Activated CD4-positive, alpha-beta memory T cell treated with anti-CD3 and anti-CD28 coated beads for 36 hours (primary cell): ENCODE measurements at regions not wholly inside any gene's neighbourhood (a gene's known extent, or its start where the extent isn't known, plus 50 kb on each side); places are given as distances from the start of the nearest gene placed in this dataset.

Source experiments
- CTCF ChIA-PET: fragments of 350-600 bp; sonication (Branson Sonifier 250); formaldehyde crosslinking; loops from one replicate; lab custom pipeline; 2021; ENCODE audit warnings: antibody characterized with exemption, inconsistent platforms; lab: Charles Lee
- POLR2A ChIA-PET: fragments of 350-600 bp; sonication (Branson Sonifier 250); formaldehyde crosslinking; loops from one replicate; lab custom pipeline; 2021; ENCODE audit warnings: antibody characterized with exemption; lab: Charles Lee
- DNase-seq: peaks from one replicate; pipeline ENCODE4 v3.0.0-alpha.2; 2020
- H3K27ac Mint-ChIP-seq: one replicate; pipeline ENCODE4 v1.8.0; 2021; ENCODE audit warnings: mixed read lengths
- H3K27me3 Mint-ChIP-seq: one replicate; pipeline ENCODE4 v1.8.0; 2021; ENCODE audit warnings: mixed read lengths
- H3K36me3 Mint-ChIP-seq: one replicate; pipeline ENCODE4 v1.8.0; 2021; ENCODE audit warnings: mixed read lengths
- H3K4me1 Mint-ChIP-seq: one replicate; pipeline ENCODE4 v1.8.0; 2021; ENCODE audit warnings: low read depth, mixed read lengths
- H3K4me3 Mint-ChIP-seq: one replicate; pipeline ENCODE4 v1.8.0; 2021; ENCODE audit warnings: mild to moderate bottlenecking, mixed read lengths
- H3K9me3 Mint-ChIP-seq: one replicate; pipeline ENCODE4 v1.8.0; 2021; ENCODE audit warnings: mixed read lengths
- intact Hi-C: fragments of 100-400 bp; cut with micrococcal nuclease; formaldehyde crosslinking; loops from one replicate; pipeline ENCODE4 v1.15.1; 2023

DNA sequence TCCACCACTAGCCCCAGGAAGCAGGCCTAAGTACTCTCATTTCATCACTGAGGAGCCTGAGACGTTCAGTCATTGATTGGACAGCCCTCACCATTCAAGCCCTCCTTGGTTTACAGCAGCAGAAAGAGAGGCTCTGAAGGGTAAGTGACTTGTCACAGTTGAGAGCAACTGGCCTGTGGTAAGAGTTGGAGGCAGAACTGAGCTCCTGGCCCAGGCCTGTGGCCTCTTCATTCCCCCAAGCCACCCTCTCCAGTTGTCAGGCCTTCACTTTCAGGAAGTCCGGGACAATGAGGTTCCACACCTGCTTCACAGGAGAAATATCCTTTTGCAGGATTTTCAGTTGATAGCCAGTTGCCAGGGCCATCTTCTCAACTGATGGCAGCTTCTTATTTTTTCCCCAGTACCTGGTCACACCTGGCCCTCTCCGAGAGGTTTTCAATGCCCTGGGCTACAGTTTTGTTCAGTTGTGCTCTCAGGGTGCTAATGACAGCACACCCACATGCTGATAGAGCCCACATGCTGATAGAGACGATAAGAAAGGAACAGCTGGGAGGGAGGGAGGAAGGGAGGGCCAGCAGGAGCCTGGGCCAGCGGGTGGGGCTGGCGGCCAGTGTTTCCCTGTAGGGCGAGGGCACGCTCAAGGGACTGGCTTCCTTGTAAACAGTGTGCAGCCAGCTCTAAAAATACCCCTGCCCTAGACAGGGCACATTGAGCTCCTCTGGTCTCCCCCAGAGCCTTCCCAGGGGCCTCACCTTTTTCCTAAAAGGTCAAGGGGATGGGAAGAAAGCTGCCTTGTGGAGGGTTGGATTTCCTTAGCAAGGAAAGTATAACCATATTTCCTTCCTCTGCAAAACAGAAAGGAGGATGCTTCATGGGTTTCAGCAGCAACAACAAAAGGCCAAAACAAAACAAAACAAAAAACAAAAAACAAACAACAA, 112.7 kb upstream of the JUN start:
- POLR2A ChIA-PET = interaction anchor here (0.7 kb wide), 1 partner anchor 78 kb away, joined by 3 read pairs; no protein-coding TSS in a partner anchor
- CTCF ChIA-PET = no interaction called here

DNA sequence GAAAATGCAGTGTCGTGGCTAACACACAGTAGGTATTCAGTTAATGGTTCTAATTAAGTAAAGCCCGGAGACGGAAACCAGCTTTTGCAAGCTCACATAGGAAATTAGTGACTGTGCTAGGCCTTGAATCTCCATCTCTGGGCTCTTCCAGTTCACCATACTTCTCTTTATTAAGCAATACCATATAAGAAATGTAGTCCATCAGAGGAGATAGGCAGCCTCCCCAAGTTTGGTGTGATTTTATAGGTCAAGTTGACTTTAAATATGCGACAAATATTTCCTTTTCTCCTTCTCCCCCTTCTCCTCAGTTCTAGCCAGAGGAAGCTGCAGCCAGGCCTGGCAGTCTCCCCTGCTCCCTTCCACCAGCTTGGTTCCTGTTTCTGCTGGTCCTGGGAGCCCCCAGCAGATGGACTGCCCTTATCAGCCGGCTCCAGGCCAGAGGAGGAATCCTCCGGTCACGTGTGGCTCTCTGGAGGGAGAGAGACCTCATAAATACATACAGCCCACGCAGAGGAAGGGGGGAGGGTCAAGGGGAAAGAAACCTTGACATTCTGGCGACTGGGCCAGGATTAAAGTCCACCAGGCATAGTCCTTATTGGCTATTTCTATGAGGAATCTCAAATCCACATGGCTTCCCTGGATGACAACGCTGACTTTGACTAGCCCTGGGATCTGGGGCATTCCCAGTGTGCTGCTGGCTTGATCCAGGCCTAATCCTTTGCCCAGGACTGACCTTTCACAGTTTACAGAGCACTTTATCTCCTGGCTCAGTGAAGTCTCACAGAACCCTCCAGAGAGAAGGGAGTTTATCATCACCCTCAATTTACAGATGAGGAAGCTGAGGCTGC, 115.1 kb upstream of the JUN start:
- Mint-ChIP-seq H3K9me3 (no peaks in the 10 kb centered on the region), H3K4me1 (peaks cover 10% of the 10 kb centered on the region), H3K36me3 (no peaks in the 10 kb centered on the region), H3K4me3 (no peak overlapping the region), H3K27me3 (no peaks in the 10 kb centered on the region), H3K27ac (no peak overlapping the region)
- CTCF ChIA-PET = no interaction called here
- intact Hi-C loops = no loop called here
- POLR2A ChIA-PET = no interaction called here
- no peak for DNase-seq

More for the DNA sequence above, 112.7 kb upstream of the JUN start:
- H3K9me3 Mint-ChIP-seq = no peaks in the 10 kb centered on the region
- no peaks in the 10 kb centered on the region for H3K36me3 Mint-ChIP-seq
- no peak overlapping the region for H3K4me3 Mint-ChIP-seq
- peaks cover 2% of the 10 kb centered on the region for H3K27me3 Mint-ChIP-seq
- DNase-seq = no peak
- peaks cover 4% of the 10 kb centered on the region for H3K4me1 Mint-ChIP-seq
- H3K27ac Mint-ChIP-seq = no peak overlapping the region
- intact Hi-C loops = no loop called here

DNA sequence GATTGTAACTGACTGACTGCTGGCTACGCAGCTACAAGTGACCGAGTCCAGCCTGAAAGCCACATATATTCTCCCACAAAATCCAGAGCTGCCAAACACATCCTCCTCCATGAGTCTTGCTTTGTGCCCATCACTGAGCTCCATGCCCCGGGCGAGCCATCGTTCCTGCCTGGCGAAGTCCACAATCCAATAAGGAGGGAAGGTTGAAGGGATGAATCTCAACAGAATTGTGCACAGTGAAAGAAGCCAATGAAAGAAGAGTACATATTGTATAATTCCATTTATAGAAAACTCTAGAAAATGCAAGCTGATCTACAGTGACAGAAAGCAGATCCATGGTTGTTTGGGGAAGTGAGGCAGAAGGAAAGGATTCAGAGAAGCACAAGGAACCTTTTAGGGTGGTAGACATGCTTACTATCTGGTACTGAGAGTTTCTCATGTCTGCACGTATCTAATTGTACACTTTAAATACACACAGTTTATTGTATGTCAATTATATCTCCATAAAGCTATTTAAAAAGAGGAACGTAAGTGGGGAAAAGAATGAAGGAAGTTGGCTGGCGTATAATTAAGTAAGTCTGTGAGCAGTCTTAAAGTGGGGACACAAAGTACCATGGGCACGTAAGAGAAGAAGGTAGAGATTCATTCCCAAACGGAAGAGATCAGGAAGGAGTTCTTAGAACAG, 115.9 kb upstream of the JUN start:
- Mint-ChIP-seq H3K4me1 (peaks cover 14% of the 10 kb centered on the region), H3K27me3 (no peaks in the 10 kb centered on the region), H3K36me3 (no peaks in the 10 kb centered on the region), H3K27ac (no peak overlapping the region), H3K9me3 (no peaks in the 10 kb centered on the region), H3K4me3 (no peak overlapping the region)
- POLR2A ChIA-PET = no interaction called here
- CTCF ChIA-PET = no interaction called here
- DNase-seq = no peak
- intact Hi-C loops = loop anchor here (5.0 to 10.0 kb wide), 2 partner anchors 108 to 245 kb away; no protein-coding TSS in a partner anchor

DNA sequence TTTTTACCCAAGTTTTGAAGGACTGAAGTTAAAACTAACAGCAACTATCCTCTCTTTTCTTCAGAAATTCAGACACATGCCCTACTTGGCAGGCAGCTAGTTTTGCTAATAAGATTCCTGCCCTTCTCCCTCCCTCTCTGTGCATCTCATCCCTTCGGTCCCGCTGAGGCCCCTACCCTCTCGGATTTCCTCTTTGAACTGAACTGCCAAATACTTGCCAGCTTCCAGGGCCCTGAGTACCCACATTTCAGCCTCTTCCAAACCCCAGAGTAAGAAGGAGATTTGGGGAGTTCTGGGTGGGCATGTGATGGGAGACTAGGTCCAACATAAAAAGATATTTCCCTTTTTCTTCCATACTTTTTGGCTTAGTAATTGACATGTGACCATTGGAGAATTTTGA, 116.5 kb upstream of the JUN start:
- Mint-ChIP-seq H3K9me3 (no peaks in the 10 kb centered on the region), H3K27me3 (no peaks in the 10 kb centered on the region), H3K27ac (no peak overlapping the region), H3K4me3 (no peak overlapping the region), H3K36me3 (no peaks in the 10 kb centered on the region), H3K4me1 (peaks cover 14% of the 10 kb centered on the region)
- ChIA-PET CTCF (no interaction called here), POLR2A (no interaction called here)
- no peak for DNase-seq
- intact Hi-C loops = loop anchor here (5.0 to 10.0 kb wide), 2 partner anchors 107 to 244 kb away; no protein-coding TSS in a partner anchor

DNA sequence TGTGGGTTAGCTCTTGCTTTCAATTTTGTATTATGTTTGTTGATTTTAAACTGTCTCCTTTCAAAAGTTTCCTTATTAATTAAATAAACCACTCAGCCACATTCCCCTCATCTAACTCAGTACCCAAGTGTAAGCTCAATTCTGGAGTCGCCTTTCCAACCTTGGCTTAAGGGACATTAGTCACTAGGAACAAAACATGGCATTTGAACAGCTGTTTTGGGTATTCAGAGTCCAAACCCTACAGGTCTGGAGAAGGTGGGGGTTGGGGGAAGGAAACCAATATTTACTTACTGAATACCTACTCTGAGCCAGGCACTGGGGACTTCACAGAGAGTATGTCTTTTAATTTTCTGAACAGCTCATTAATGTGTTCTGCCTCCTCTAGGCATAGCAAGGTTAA, 117.2 kb upstream of the JUN start:
- Mint-ChIP-seq H3K36me3 (no peaks in the 10 kb centered on the region), H3K4me3 (no peak overlapping the region), H3K9me3 (no peaks in the 10 kb centered on the region), H3K4me1 (peaks cover 13% of the 10 kb centered on the region), H3K27ac (no peak overlapping the region), H3K27me3 (no peaks in the 10 kb centered on the region)
- ChIA-PET CTCF (no interaction called here), POLR2A (no interaction called here)
- intact Hi-C loops = loop anchor here (5.0 to 10.0 kb wide), 2 partner anchors 106 to 244 kb away; no protein-coding TSS in a partner anchor
- no peak for DNase-seq

DNA sequence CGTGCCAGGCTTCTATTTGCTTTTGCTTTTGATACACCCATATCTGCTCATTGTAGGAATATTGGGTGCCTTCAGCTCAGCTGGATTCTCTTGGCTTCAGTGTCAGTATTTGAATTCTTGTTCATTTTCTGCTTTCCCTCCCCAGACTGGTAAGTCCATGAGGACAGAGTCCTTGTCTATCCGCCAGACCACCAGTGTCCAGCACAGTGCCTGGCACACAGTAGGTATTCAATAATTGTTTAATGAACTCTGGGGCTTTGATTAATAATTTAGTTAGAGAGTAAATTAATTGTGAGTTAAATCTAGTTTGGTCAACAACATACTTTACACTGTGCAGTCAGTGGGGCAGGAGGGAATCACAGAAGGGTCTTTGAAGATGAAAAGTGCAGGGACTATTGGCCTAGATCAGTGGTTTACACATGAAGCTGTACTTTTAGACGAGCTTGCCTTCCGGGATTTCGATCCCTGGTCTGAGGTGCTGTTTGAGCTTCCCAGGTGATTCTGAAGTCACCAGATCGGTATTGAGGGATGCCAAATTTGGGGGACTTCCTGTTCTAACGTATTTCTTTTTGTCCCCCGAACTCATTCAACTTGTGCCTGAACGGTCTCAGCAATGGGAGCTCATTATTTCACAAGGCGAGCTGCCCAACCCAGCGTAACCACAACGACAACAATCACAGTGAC, 119.1 kb upstream of the JUN start:
- H3K9me3 Mint-ChIP-seq = no peaks in the 10 kb centered on the region
- H3K27me3 Mint-ChIP-seq = no peaks in the 10 kb centered on the region
- no peak for DNase-seq
- H3K4me1 Mint-ChIP-seq = peaks cover 10% of the 10 kb centered on the region
- POLR2A ChIA-PET = interaction anchor here (0.6 to 1.2 kb wide), 2 partner anchors 20 to 120 kb away, joined by 3 to 7 read pairs; partner anchors contain the start of gene JUN
- H3K27ac Mint-ChIP-seq = peak overlapping the region; percentile 75
- H3K4me3 Mint-ChIP-seq = peak overlapping the region; percentile 51
- H3K36me3 Mint-ChIP-seq = no peaks in the 10 kb centered on the region
- CTCF ChIA-PET = interaction anchor here (0.8 to 1.5 kb wide), 3 partner anchors 119 to 856 kb away, joined by 3 to 4 read pairs (median 3); partner anchors contain the start of gene JUN
- intact Hi-C loops = loop anchor here (1.0 to 10.0 kb wide), 7 partner anchors 19 to 242 kb away; partner anchors contain the start of genes JUN and MYSM1

DNA sequence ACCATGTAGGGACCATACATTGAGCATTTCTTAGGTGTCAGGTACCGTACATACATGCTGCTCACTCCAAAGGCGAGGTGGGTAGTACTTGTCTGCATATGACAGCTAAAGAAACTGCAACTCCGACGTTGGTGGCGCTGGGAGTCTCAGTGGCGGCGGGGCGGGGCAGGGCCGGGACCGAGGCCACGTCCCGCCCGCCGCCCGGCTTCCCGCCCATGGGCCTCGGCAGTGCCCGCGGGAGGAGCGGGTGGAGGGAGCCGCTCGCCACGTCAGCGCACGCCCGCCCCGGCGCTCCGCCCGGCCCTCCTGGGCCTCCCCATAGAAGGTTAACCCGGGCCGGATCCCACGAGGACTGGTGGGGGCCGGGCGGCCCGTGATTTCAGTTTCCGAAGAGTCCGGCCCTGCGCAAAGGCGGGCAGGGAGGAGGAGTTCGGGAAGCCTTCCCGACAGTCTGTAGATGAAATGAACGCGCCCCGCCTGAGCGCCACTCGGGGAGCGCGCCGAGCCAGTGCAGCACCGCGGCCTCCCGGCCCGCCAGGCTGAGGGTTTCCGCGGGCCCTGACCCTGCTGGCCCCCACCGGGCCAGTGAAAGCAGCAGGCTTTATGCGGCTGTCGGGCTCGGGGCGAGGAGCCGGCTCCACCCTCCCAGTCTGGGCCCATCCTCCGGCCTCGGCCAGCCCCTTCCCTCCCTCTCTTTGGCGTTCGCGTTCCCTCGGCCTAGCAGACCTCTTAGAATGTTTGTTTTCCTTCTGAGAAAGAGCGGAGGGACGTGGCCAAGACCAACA, 119.9 kb upstream of the JUN start:
- H3K27me3 Mint-ChIP-seq = no peaks in the 10 kb centered on the region

DNA sequence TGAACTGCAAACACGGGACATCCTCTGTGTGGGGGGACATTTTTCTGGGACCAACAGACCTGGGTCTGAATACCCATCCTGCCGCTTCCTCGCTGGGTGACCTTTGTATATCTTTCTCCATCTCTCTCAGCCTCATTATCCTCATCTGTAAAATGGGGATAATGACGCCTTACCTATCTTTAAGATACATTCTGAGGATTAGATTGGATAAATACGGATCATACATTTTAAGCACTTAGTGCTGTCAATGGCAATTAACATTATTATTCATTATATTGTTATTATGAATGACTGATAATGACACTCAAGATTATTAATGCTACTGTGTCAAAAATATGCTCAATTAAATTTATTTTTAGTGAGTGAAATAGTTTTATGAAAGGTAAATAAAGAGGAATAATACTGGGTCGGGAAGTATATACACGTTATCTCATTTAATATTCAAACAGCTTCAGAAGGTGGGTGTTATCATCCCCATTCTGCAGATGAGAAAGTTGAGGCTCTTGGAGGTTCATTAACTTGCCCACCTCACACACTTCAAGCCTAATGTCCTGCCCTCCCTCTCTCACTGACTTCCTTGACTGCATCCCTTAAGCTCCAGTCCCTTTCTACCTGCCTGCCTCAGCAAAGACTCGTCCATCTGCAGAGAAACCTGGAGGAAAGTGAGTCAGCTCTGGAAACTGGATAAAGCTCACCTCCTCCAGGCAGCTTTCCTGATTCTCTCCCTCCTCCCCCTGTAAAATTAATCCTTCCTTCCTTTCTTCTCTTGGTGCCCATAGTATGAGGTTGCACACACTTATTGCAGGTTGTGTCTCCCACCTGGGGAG, 120.7 kb upstream of the JUN start:
- Mint-ChIP-seq H3K9me3 (no peaks in the 10 kb centered on the region), H3K27ac (peak overlapping the region; percentile 68), H3K36me3 (no peaks in the 10 kb centered on the region), H3K27me3 (no peaks in the 10 kb centered on the region), H3K4me3 (peak overlapping the region; percentile 69), H3K4me1 (peaks cover 10% of the 10 kb centered on the region)
- DNase-seq = no peak
- intact Hi-C loops = loop anchor here (5.0 to 10.0 kb wide), 2 partner anchors 103 to 240 kb away; no protein-coding TSS in a partner anchor
- ChIA-PET POLR2A (no interaction called here), CTCF (no interaction called here)

More for the DNA sequence above, 119.9 kb upstream of the JUN start:
- peak overlapping the region; percentile 69 for H3K4me3 Mint-ChIP-seq
- H3K27ac Mint-ChIP-seq = peak overlapping the region; percentile 75
- CTCF ChIA-PET = interaction anchor here (0.8 to 1.5 kb wide), 3 partner anchors 119 to 855 kb away, joined by 3 to 4 read pairs (median 3); partner anchors contain the start of gene JUN
- H3K4me1 Mint-ChIP-seq = peaks cover 10% of the 10 kb centered on the region
- peak; percentile 91 for DNase-seq
- POLR2A ChIA-PET = interaction anchor here (0.6 to 1.2 kb wide), 2 partner anchors 21 to 120 kb away, joined by 3 to 7 read pairs; partner anchors contain the start of gene JUN
- intact Hi-C loops = loop anchor here (1.0 to 10.0 kb wide), 7 partner anchors 19 to 241 kb away; partner anchors contain the start of genes JUN and MYSM1
- H3K9me3 Mint-ChIP-seq = no peaks in the 10 kb centered on the region
- no peaks in the 10 kb centered on the region for H3K36me3 Mint-ChIP-seq

DNA sequence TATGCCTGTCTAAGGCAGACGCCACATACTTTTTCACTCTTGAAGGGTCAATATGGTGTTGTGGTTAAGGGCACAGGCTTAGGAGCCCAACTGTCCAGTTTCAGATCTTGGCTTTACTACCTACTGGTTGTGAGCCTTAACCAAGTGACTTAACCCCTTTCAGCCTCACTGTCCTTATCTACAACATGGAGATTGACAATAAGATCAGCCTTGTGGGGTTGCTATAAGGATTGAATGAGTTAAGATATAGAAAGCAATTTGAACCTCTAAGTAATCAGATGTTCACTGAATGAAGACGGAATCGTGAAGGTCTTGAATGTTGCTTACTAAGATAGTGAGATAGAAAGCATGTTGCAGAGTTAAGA, 121.3 kb upstream of the JUN start:
- Mint-ChIP-seq H3K36me3 (no peaks in the 10 kb centered on the region), H3K27ac (no peak overlapping the region), H3K27me3 (no peaks in the 10 kb centered on the region), H3K4me3 (no peak overlapping the region), H3K9me3 (no peaks in the 10 kb centered on the region), H3K4me1 (peaks cover 10% of the 10 kb centered on the region)
- intact Hi-C loops = loop anchor here (10.0 kb wide), 1 partner anchor 240 kb away; no protein-coding TSS in a partner anchor
- POLR2A ChIA-PET = no interaction called here
- DNase-seq = no peak
- CTCF ChIA-PET = no interaction called here
